GM21390 (cell line): ENCODE measurements at regions not wholly inside any gene's neighbourhood (a gene's known extent, or its start where the extent isn't known, plus 50 kb on each side); places are given as distances from the start of the nearest gene placed in this dataset.
A peak's percentile ranks its signal among the peaks of the same experiment; 100 is the strongest.
"Not testable (repeated sequence)": the region's sequence is repeated elsewhere in the genome, so short reads cannot be mapped to it uniquely, and the experiment has no call there.

Experiments
- ATAC-seq: cut with Tn5 transposase; IDR thresholded peaks from one replicate; pipeline ENCODE4 v1.9.1; 2021; ENCODE audit not compliant: unreplicated experiment

GRCh38 chr10:64174666-64175255 lies 653.6 kb downstream of the REEP3 start:
- ATAC-seq = no peak

- no peak for ATAC-seq
These were observed 654.2 kb downstream of the REEP3 start for GRCh38 chr10:64175271-64175962.

GRCh38 chr10:64182671-64183070 lies 661.5 kb downstream of the REEP3 start:
- ATAC-seq = no peak

- no peak for ATAC-seq
These were observed 670.1 kb downstream of the REEP3 start for GRCh38 chr10:64191286-64191685.

GRCh38 chr10:64196638-64197315 lies 675.6 kb downstream of the REEP3 start:
- no peak for ATAC-seq

- ATAC-seq = no peak
These were observed 680.7 kb downstream of the REEP3 start for GRCh38 chr10:64201936-64202335.

GRCh38 chr10:64204504-64204903 lies 683.3 kb downstream of the REEP3 start:
- not testable (repeated sequence) for ATAC-seq

GRCh38 chr10:64206409-64206808 lies 685.2 kb downstream of the REEP3 start:
- ATAC-seq = no peak

- no peak for ATAC-seq
These were observed 688.4 kb downstream of the REEP3 start for GRCh38 chr10:64209561-64209960.

GRCh38 chr10:64210211-64210610 lies 689.0 kb downstream of the REEP3 start:
- ATAC-seq = no peak

GRCh38 chr10:64211466-64211865 lies 690.3 kb downstream of the REEP3 start:
- no peak for ATAC-seq

GRCh38 chr10:64215088-64215487 lies 693.9 kb downstream of the REEP3 start:
- no peak for ATAC-seq

GRCh38 chr10:64219271-64220025 lies 698.2 kb downstream of the REEP3 start:
- ATAC-seq = no peak

- ATAC-seq = no peak
These were observed 713.3 kb downstream of the REEP3 start for GRCh38 chr10:64234489-64234888.

- no peak for ATAC-seq
These were observed 736.5 kb downstream of the REEP3 start for GRCh38 chr10:64257704-64258103.

GRCh38 chr10:64261092-64261491 lies 739.9 kb downstream of the REEP3 start:
- ATAC-seq = peak; percentile 62

- ATAC-seq = no peak
These were observed 740.5 kb downstream of the REEP3 start for GRCh38 chr10:64261676-64262075.

- ATAC-seq = no peak
These were observed 744.8 kb downstream of the REEP3 start for GRCh38 chr10:64265961-64266360.

- no peak for ATAC-seq
These were observed 750.3 kb downstream of the REEP3 start for GRCh38 chr10:64271508-64271907.

- no peak for ATAC-seq
These were observed 750.8 kb downstream of the REEP3 start for GRCh38 chr10:64271983-64272382.

GRCh38 chr10:64275001-64275400 lies 753.8 kb downstream of the REEP3 start:
- ATAC-seq = no peak

- no peak for ATAC-seq
These were observed 754.6 kb downstream of the REEP3 start for GRCh38 chr10:64275774-64276173.
